ENCODE measurements at regions not wholly inside any gene's neighbourhood (a gene's known extent, or its start where the extent isn't known, plus 50 kb on each side); places are given as distances from the start of the nearest gene placed in this dataset.

GRCh38 chr5:125198270-125198974 lies 452.0 kb upstream of the ZNF608 start:
- Histone ChIP-seq H3K9me3 (ENCODE audit: control insufficient read depth in 2 of 2, low read length in 2 of 2) (no peaks in the 10 kb centered on the region), H3K4me3 (ENCODE audit: low read length in 2 of 2) (no peak overlapping the region), H3K27ac (ENCODE audit: low read length) (no peak overlapping the region), H3K4me1 (ENCODE audit: control insufficient read depth, insufficient read depth, low read length) (peaks cover 8% of the 10 kb centered on the region), H3K27me3 (ENCODE audit: control insufficient read depth in 1 of 2, insufficient read depth in 2 of 2, low read length in 2 of 2) (no peaks in the 10 kb centered on the region), H3K36me3 (ENCODE audit: control insufficient read depth in 2 of 2, insufficient read depth in 2 of 2, low read length in 2 of 2) (no peaks in the 10 kb centered on the region), H3K9ac (ENCODE audit: low read length in 2 of 2) (no peak overlapping the region)

GRCh38 chr5:125199373-125199772 lies 452.9 kb upstream of the ZNF608 start:
- Histone ChIP-seq H3K4me3 (ENCODE audit: low read length in 2 of 2) (no peak overlapping the region), H3K9me3 (ENCODE audit: control insufficient read depth in 2 of 2, low read length in 2 of 2) (no peaks in the 10 kb centered on the region), H3K4me1 (ENCODE audit: control insufficient read depth, insufficient read depth, low read length) (peaks cover 8% of the 10 kb centered on the region), H3K9ac (ENCODE audit: low read length in 2 of 2) (no peak overlapping the region), H3K36me3 (ENCODE audit: control insufficient read depth in 2 of 2, insufficient read depth in 2 of 2, low read length in 2 of 2) (no peaks in the 10 kb centered on the region), H3K27ac (ENCODE audit: low read length) (no peak overlapping the region), H3K27me3 (ENCODE audit: control insufficient read depth in 1 of 2, insufficient read depth in 2 of 2, low read length in 2 of 2) (no peaks in the 10 kb centered on the region)

- H3K36me3 ChIP-seq (ENCODE audit: control insufficient read depth in 2 of 2, insufficient read depth in 2 of 2, low read length in 2 of 2), result no peaks in the 10 kb centered on the region
- peak overlapping the region in 1 of 2 donors; percentile 52 for H3K4me3 ChIP-seq (ENCODE audit: low read length in 2 of 2)
- no peak overlapping the region for H3K9ac ChIP-seq (ENCODE audit: low read length in 2 of 2)
- H3K27me3 ChIP-seq (ENCODE audit: control insufficient read depth in 1 of 2, insufficient read depth in 2 of 2, low read length in 2 of 2), result no peaks in the 10 kb centered on the region
- H3K9me3 ChIP-seq (ENCODE audit: control insufficient read depth in 2 of 2, low read length in 2 of 2), result no peaks in the 10 kb centered on the region
- peaks cover 8% of the 10 kb centered on the region for H3K4me1 ChIP-seq (ENCODE audit: control insufficient read depth, insufficient read depth, low read length)
- H3K27ac ChIP-seq (ENCODE audit: low read length), result no peak overlapping the region
Observed at GRCh38 chr5:125199968-125200865, 453.8 kb upstream of the ZNF608 start.

GRCh38 chr5:125200866-125201373 lies 454.5 kb upstream of the ZNF608 start:
- H3K4me3 ChIP-seq (ENCODE audit: low read length in 2 of 2), result peak overlapping the region in 1 of 2 donors; percentile 52

GRCh38 chr5:125201446-125202052 lies 455.1 kb upstream of the ZNF608 start:
- no peak overlapping the region for H3K9ac ChIP-seq (ENCODE audit: low read length in 2 of 2)
- H3K4me1 ChIP-seq (ENCODE audit: control insufficient read depth, insufficient read depth, low read length), result peaks cover 4% of the 10 kb centered on the region
- H3K27ac ChIP-seq (ENCODE audit: low read length), result no peak overlapping the region
- no peak overlapping the region for H3K4me3 ChIP-seq (ENCODE audit: low read length in 2 of 2)
- no peaks in the 10 kb centered on the region for H3K36me3 ChIP-seq (ENCODE audit: control insufficient read depth in 2 of 2, insufficient read depth in 2 of 2, low read length in 2 of 2)
- no peaks in the 10 kb centered on the region for H3K9me3 ChIP-seq (ENCODE audit: control insufficient read depth in 2 of 2, low read length in 2 of 2)
- no peaks in the 10 kb centered on the region for H3K27me3 ChIP-seq (ENCODE audit: control insufficient read depth in 1 of 2, insufficient read depth in 2 of 2, low read length in 2 of 2)

More at GRCh38 chr5:125200866-125201373, 454.5 kb upstream of the ZNF608 start:
- Histone ChIP-seq H3K27me3 (ENCODE audit: control insufficient read depth in 1 of 2, insufficient read depth in 2 of 2, low read length in 2 of 2) (no peaks in the 10 kb centered on the region), H3K9me3 (ENCODE audit: control insufficient read depth in 2 of 2, low read length in 2 of 2) (no peaks in the 10 kb centered on the region), H3K27ac (ENCODE audit: low read length) (no peak overlapping the region), H3K9ac (ENCODE audit: low read length in 2 of 2) (no peak overlapping the region), H3K4me1 (ENCODE audit: control insufficient read depth, insufficient read depth, low read length) (peaks cover 8% of the 10 kb centered on the region), H3K36me3 (ENCODE audit: control insufficient read depth in 2 of 2, insufficient read depth in 2 of 2, low read length in 2 of 2) (no peaks in the 10 kb centered on the region)

- Histone ChIP-seq H3K9ac (ENCODE audit: low read length in 2 of 2) (no peak overlapping the region), H3K27me3 (ENCODE audit: control insufficient read depth in 1 of 2, insufficient read depth in 2 of 2, low read length in 2 of 2) (no peaks in the 10 kb centered on the region), H3K4me1 (ENCODE audit: control insufficient read depth, insufficient read depth, low read length) (peaks cover under 1% of the 10 kb centered on the region), H3K36me3 (ENCODE audit: control insufficient read depth in 2 of 2, insufficient read depth in 2 of 2, low read length in 2 of 2) (no peaks in the 10 kb centered on the region), H3K27ac (ENCODE audit: low read length) (no peak overlapping the region), H3K9me3 (ENCODE audit: control insufficient read depth in 2 of 2, low read length in 2 of 2) (no peaks in the 10 kb centered on the region), H3K4me3 (ENCODE audit: low read length in 2 of 2) (no peak overlapping the region)
Observed at GRCh38 chr5:125202353-125202752, 455.9 kb upstream of the ZNF608 start.

GRCh38 chr5:125202871-125203438 lies 456.5 kb upstream of the ZNF608 start:
- Histone ChIP-seq H3K4me1 (ENCODE audit: control insufficient read depth, insufficient read depth, low read length) (no peaks in the 10 kb centered on the region), H3K27me3 (ENCODE audit: control insufficient read depth in 1 of 2, insufficient read depth in 2 of 2, low read length in 2 of 2) (no peaks in the 10 kb centered on the region), H3K4me3 (ENCODE audit: low read length in 2 of 2) (no peak overlapping the region), H3K9me3 (ENCODE audit: control insufficient read depth in 2 of 2, low read length in 2 of 2) (no peaks in the 10 kb centered on the region), H3K36me3 (ENCODE audit: control insufficient read depth in 2 of 2, insufficient read depth in 2 of 2, low read length in 2 of 2) (no peaks in the 10 kb centered on the region), H3K9ac (ENCODE audit: low read length in 2 of 2) (no peak overlapping the region), H3K27ac (ENCODE audit: low read length) (no peak overlapping the region)

- Histone ChIP-seq H3K4me1 (ENCODE audit: control insufficient read depth, insufficient read depth, low read length) (no peaks in the 10 kb centered on the region), H3K9ac (ENCODE audit: low read length in 2 of 2) (no peak overlapping the region), H3K36me3 (ENCODE audit: control insufficient read depth in 2 of 2, insufficient read depth in 2 of 2, low read length in 2 of 2) (no peaks in the 10 kb centered on the region), H3K27ac (ENCODE audit: low read length) (no peak overlapping the region), H3K27me3 (ENCODE audit: control insufficient read depth in 1 of 2, insufficient read depth in 2 of 2, low read length in 2 of 2) (no peaks in the 10 kb centered on the region), H3K9me3 (ENCODE audit: control insufficient read depth in 2 of 2, low read length in 2 of 2) (no peaks in the 10 kb centered on the region), H3K4me3 (ENCODE audit: low read length in 2 of 2) (no peak overlapping the region)
Observed at GRCh38 chr5:125203912-125204311, 457.5 kb upstream of the ZNF608 start.

GRCh38 chr5:125205601-125206225 lies 459.3 kb upstream of the ZNF608 start:
- H3K4me3 ChIP-seq (ENCODE audit: low read length in 2 of 2), result no peak overlapping the region
- H3K36me3 ChIP-seq (ENCODE audit: control insufficient read depth in 2 of 2, insufficient read depth in 2 of 2, low read length in 2 of 2), result no peaks in the 10 kb centered on the region
- H3K27me3 ChIP-seq (ENCODE audit: control insufficient read depth in 1 of 2, insufficient read depth in 2 of 2, low read length in 2 of 2), result no peaks in the 10 kb centered on the region
- no peak overlapping the region for H3K9ac ChIP-seq (ENCODE audit: low read length in 2 of 2)
- no peaks in the 10 kb centered on the region for H3K9me3 ChIP-seq (ENCODE audit: control insufficient read depth in 2 of 2, low read length in 2 of 2)
- H3K27ac ChIP-seq (ENCODE audit: low read length), result no peak overlapping the region
- no peaks in the 10 kb centered on the region for H3K4me1 ChIP-seq (ENCODE audit: control insufficient read depth, insufficient read depth, low read length)

- no peaks in the 10 kb centered on the region for H3K27me3 ChIP-seq (ENCODE audit: control insufficient read depth in 1 of 2, insufficient read depth in 2 of 2, low read length in 2 of 2)
Observed at GRCh38 chr5:125207856-125208255, 461.4 kb upstream of the ZNF608 start.

More at GRCh38 chr5:125207856-125208255, 461.4 kb upstream of the ZNF608 start:
- no peak overlapping the region for H3K9ac ChIP-seq (ENCODE audit: low read length in 2 of 2)
- no peaks in the 10 kb centered on the region for H3K9me3 ChIP-seq (ENCODE audit: control insufficient read depth in 2 of 2, low read length in 2 of 2)
- H3K36me3 ChIP-seq (ENCODE audit: control insufficient read depth in 2 of 2, insufficient read depth in 2 of 2, low read length in 2 of 2), result no peaks in the 10 kb centered on the region
- H3K4me3 ChIP-seq (ENCODE audit: low read length in 2 of 2), result no peak overlapping the region
- H3K27ac ChIP-seq (ENCODE audit: low read length), result no peak overlapping the region
- no peaks in the 10 kb centered on the region for H3K4me1 ChIP-seq (ENCODE audit: control insufficient read depth, insufficient read depth, low read length)

Data from stomach smooth muscle (tissue), 2 donors.